ENCODE measurements at regions not wholly inside any gene's neighbourhood (a gene's known extent, or its start where the extent isn't known, plus 50 kb on each side); places are given as distances from the start of the nearest gene placed in this dataset.

DNA sequence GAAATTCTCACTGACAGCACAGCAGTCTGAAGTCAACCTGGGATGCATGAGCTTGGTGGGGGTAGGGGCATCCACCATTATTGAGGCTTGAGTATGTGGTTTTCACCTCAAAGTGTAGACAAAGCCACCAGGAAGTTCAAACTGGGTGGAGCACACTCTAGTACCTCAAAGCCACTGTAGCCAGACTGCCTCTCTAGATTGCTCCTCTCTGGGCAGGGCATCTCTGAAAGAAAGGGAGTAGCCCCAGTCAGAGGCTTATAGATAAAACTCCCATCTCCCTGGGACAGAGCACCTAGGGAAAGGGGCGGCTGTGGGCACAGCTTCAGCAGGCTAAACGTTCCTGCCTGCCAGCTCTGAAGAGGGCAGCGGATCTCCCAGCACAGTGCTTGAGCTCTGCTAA lies 143.0 kb downstream of the KITLG start:
- no TSS peak for BruUV-seq (replicated peaks)

More for the DNA sequence above, 143.0 kb downstream of the KITLG start:
- Mint-ChIP-seq H3K27ac (ENCODE audit: low read depth, unreplicated experiment) (no peak overlapping the region), H3K36me3 (ENCODE audit: insufficient read depth, unreplicated experiment) (no peaks in the 10 kb centered on the region), H3K4me3 (ENCODE audit: unreplicated experiment) (no peak overlapping the region), H3K27me3 (ENCODE audit: insufficient read depth, unreplicated experiment) (no peaks in the 10 kb centered on the region), H3K9me3 (ENCODE audit: unreplicated experiment) (peaks cover 4% of the 10 kb centered on the region), H3K4me1 (ENCODE audit: insufficient read depth, unreplicated experiment) (peaks cover 5% of the 10 kb centered on the region)
- DNase-seq (ENCODE audit: unreplicated experiment), result no peak
- ChIA-PET POLR2A (no interaction called here), CTCF (no interaction called here)
- intact Hi-C loops (cut with micrococcal nuclease), result no loop called here
- TF ChIP-seq CTCF (IDR thresholded peaks at IDR 0.05; ENCODE audit: unreplicated experiment), result no peak
